Head of caudate nucleus (tissue), 42 donors: ENCODE measurements at regions not wholly inside any gene's neighbourhood (a gene's known extent, or its start where the extent isn't known, plus 50 kb on each side); places are given as distances from the start of the nearest gene placed in this dataset.
"Not testable (repeated sequence)": the region's sequence is repeated elsewhere in the genome, so short reads cannot be mapped to it uniquely, and the experiment has no call there.

ENCODE experiments used
- DNase-seq, 42 donors: peaks; one replicate each; pipeline versions ENCODE4 v3.0.0 to v3.0.0-alpha.2; 2020 to 2021; ENCODE audit warnings: mixed read lengths in 7 of 42
- intact Hi-C: fragments of 100-400 bp; cut with DNase I; formaldehyde crosslinking; loops from one replicate; pipeline ENCODE4 v1.15.0; 2022

DNA sequence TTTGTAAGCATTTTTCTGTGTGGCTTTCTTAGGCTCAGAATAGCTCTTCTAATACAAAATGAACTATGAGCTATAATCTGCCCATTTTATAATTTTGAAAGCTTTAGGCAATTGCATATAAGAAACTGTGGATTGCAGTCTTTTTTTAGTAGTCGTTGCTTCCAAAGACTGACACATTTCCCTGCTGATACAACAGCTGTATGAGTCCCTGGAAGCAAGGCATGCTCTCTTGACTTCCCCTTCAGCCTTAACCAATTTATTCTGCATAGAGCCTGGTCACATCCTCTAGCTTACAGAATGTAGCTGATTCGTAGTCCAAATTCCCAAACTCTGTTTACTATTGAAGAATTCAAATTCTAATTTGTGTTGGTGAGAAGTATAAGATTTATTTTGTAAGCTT is 155.3 kb upstream of the EYA4 start:
- intact Hi-C loops = no loop called here
- no peak for DNase-seq

DNA sequence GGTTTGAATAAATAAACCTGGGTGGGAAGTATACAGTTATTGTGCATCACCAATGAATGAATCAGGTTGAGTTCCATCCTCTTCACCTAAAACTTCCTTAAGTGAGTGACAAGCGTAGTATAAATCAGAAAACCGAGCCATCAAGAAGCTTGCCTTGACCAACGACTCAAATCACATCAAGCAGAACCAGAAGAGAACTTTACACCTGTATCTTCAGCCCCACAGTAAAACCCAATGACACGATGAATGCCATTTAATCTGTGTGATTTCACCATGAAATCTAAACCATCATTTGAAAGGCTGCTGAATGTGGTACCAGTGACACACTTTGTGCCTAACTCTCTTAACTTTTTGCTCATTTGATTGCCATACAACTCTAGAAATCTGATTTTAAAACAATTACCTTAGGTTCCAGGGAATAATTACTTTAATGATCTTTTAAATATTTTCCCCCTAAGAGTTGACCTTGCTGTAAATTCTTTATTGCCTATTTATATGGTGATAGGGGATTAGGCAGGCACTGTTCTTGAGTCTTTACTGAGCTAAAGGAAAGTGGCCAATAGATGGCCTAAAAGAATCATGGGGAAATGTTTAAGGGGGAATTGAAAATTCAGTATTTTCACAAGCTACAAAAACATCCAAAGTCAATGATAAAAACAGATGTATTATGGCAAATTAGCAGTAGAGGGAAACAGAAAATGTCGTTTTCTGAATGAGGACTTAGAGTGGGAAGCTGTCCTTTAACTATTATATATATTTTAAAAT is 152.0 kb upstream of the EYA4 start:
- no peak for DNase-seq
- intact Hi-C loops = no loop called here

DNA sequence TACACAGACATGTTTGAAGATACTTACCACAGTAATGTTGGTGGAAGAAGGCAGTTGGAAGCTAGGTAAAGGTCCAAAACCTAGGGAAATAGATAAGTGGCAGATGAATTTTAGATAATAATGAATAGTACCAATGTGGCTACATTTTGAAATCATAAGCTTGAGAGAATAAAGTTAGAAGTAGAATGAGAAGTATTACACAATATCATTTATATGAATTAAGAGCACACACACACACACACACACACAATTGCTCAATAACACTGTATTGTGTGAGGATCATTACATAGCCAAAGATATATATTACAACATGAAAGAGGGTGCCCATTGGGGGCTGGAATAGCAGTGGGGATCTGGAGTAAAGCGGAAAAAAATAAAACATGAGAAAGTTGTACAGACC is 149.0 kb upstream of the EYA4 start:
- DNase-seq = no peak
- intact Hi-C loops = no loop called here

DNA sequence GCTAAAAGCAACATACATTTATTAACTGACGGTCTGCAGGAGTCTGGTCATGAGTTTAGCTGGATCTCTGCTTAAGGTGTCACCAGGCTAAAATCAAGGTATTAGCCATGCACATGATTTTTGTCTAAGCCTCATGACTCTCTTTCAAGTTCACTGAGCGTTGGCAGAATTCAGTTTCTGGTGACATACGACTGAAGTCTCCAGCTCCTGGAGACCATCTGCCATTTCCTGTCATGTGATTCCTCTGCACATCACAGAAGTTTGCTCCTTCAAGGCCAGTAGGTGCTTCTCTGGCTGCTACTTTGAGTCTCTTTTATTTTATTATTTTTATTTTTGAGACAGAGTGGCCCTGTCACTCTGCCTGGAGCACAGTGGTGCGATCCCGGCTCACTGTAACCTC is 148.4 kb upstream of the EYA4 start:
- intact Hi-C loops = no loop called here
- DNase-seq = no peak

DNA sequence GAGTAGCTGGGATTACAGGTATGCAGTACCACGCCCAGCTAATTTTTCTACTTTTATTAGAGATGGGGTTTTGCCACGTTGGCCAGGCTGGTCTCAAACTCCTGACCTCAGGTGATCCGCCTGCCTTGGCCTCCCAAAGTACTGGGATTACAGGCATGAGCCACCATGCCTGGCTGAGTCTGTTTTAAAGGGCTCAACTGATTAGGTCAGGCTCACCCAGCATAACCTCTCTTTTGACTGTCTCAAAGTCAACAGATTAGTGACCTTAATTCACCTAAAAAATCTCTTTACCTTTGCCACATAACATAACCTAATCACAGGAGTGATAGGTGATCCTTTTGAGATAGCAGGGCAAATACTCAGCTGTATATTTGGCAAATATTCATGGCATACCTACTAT is 147.9 kb upstream of the EYA4 start:
- DNase-seq, intact Hi-C loops: not testable (repeated sequence)

DNA sequence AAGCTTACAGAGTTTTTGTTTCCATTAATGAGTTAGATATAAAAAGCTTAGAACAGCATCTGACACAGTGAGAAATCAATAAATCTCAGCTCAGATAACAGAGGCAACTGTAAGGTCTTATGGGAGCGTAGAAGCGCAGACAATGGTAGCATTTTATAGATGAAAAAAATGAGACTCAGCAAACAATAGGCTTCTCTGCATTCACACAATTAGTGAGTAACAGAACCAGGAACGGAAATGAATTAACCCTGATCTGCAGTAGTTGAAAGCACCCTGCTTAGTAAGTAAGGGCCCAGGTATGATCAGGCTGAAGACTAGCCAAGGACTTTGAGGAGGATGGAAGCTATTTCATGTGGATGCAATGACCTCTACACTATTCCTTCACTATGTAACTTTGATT is 147.2 kb upstream of the EYA4 start:
- DNase-seq = peak in 6 of 42 donors; percentile 4 to 67 (median 39)

DNA sequence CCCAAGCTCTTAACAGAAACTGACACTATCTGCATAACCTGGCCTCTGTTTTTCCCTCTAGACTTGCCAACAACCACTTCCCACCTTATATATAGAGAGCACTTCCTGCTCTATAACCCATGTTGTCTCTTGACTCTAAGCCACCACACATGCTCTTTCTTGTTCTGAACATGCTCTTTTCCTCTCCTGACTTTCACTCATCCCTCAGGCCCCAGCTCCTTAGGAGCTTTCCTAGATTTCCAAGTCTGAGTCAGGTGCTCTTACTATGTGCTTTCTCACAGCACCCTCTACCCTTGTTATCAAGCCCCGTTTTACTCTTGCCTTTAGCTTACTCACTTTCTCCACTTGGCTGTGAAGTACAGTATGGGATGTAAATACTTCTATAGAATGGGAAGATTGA is 143.9 kb upstream of the EYA4 start:
- DNase-seq = no peak
- intact Hi-C loops = no loop called here

More for the DNA sequence above, 147.2 kb upstream of the EYA4 start:
- intact Hi-C loops = no loop called here

DNA sequence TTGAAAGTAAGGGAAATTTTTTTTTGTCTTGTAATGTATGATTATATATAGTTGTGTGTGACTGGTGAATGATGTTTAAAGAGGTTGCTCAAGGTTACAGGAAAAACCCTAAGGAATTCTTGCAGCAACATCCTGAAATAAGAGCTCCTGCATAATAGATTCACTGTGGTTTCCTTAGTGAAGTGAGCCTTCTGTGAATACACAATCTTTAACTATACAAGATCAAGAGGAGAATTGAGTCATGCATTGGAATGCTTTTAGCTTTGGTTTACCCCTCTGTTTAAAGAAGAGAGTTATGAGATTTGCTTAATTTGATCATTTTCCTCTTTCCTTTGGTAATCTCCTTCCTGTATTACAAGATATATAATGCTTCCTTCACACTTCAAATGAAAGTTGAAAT is 141.6 kb upstream of the EYA4 start:
- intact Hi-C loops = no loop called here
- no peak for DNase-seq

DNA sequence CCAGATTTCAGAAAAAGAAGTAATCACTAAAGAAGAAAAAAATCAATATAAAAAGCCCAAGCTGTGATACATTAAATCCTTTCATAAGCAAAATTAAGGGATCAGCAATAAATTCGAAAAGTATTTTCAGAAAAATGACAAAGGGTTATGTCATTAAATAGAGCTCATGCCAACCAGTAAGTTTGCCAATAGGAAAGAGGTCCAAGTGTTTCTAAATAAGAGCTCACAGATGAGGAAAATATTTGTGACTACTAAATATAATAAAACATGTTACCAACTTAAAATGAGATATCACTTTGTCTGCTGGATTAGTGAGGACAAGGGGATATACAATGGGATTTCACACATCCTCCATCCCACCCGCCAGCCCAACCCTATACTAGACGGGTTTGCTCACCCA is 140.3 kb upstream of the EYA4 start:
- intact Hi-C loops = no loop called here
- DNase-seq = no peak

DNA sequence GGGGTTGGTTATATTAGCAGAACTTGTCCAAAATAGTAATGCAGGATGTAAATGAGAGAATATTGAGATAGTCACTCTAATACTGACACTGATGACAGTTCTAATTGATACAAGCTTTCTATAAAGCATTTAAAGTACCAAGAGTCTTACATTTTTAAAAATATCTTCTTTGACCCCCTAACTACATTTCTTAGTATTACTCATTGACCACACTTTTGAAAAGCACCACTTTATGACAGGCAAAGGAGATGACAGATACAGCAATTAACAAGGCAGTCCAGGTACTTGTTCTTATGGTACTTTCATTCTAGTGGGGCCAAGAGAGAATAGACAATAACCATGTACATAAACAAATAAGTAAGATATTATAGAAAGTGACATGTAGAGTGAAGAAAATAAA is 139.4 kb upstream of the EYA4 start:
- intact Hi-C loops = no loop called here
- no peak for DNase-seq

DNA sequence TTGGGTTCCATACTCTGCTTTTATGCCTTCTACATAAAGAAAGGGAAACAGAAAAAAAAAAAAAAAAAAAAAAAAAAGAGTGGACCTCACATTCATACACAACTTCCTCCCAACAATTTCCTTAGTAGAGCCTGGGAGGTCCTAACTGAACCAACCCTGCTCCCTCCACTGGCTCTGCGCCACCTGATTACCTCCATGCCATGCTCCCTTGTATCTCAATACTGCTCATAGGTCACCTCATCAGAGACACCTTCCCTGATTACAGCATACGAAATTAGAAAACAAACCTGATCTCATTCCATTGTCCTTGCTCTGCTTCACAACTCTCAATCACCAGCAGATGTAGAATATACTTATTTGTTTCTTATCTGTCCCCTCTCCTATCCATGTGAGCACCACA is 134.2 kb upstream of the EYA4 start:
- intact Hi-C loops = no loop called here
- DNase-seq = no peak

DNA sequence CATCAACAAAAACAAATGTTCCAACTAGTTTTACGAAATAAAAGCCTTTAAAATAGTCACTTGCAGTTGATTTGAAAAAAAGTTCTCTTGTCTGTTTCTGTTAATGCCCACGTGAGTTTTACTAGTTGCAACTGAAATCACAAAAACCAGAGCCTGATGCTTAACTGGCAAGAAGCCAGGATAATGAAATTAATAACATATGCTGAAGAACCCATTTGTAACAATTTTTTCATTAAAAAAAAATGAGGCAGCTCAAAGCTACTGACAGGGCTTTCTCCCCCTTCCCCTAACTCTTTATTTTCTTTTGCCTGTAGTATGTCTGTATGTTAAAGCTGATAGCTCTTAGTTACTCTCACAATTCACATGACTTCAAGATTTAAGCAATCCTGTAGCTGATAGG is 132.7 kb upstream of the EYA4 start:
- no peak for DNase-seq
- intact Hi-C loops = no loop called here

DNA sequence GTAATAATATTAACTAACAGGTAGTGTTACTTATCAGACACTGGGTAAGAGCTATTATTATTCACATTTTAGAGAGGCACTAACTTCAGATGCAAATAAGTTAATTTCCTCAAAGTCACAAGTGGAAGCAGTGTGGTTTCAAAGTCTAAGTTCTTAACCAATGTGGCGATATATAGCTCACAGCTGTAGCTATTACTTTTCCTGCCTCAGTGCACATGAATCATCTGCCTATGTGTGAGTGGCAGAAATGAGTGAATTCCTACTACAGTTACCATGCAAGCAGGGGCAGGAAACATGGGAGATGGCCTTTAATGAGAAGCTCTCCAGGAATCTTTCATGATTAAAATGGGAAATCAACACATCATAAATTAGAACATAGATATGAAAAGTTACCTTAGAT is 126.2 kb upstream of the EYA4 start:
- intact Hi-C loops = no loop called here
- no peak for DNase-seq

DNA sequence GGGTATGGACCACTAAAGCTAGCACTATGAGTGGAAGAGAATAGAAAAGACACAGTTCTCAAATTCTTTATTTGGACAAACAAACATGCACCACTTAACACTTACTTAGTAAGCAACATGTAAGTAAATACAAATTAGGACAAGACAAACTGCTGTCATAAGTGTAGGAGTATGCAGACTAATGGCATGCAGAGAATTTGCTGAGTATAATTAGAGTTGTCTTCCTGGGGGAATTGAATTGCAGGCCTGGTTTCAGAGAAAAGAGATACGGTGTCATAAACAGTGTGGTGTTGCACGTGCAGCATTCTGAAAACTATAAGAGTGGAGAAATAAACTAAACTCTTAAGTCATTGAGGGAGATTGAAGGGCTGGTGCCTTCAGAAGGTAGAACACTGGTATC is 125.2 kb upstream of the EYA4 start:
- no peak for DNase-seq

DNA sequence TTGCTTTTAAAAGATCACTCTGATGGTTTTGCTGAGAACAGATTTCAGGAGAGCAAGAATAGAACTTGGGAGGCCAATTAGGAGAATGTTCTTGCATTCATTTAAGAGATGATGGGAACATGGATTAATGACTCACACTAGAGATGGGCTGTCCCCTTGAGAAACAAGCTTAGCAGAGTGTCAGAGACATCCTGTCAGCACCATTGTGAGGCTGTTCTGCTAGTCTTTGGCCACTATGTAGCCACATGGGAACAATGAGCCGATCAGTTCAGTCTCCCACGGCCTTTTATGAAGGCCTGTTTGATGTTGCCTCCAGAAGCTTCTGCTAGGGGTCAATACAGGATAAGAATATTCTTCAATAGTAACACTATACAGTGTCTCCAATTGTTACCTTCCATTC is 113.0 kb upstream of the EYA4 start:
- DNase-seq = no peak
- intact Hi-C loops = no loop called here

More for the DNA sequence above, 125.2 kb upstream of the EYA4 start:
- intact Hi-C loops = no loop called here

DNA sequence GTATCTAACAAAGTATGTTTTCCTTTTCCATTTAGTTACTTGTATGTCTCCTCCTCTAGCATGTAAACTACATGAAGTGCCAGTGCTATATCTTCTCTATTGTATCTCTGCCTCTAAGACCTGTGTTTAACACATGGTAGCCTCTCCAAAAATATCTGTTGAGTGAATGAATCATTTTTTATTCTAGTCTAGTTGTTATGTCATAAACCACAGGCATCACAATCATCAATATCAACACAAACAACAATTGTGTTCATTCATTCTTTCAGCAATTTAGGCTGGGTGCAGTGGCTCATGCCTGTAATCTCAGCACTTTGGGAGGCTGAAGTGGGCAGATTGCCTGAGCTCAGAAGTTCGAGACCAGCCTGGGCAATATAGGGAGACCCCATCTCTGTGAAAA is 111.6 kb upstream of the EYA4 start:
- DNase-seq = no peak
- intact Hi-C loops = no loop called here

DNA sequence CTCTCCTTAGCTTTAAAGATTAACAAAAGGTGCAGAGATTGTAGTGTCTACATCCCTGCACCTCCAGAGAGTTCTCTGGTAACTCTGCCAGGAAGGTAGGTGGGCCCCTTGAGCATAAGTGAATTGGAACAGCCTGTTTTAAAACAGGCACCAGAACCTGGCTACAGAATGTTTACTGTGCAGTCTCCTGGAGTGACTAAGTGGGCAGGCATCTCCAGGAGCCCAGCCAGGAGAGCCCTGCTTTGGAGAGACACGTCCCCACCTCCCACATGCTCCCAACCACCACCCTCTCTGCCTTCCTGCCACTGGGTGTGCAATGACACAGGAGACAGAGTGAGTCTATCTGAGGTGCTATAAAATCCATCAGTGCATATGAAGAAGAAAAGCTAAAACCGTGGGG is 110.3 kb upstream of the EYA4 start:
- intact Hi-C loops = no loop called here
- DNase-seq = peak in 1 of 42 donors; percentile 18

DNA sequence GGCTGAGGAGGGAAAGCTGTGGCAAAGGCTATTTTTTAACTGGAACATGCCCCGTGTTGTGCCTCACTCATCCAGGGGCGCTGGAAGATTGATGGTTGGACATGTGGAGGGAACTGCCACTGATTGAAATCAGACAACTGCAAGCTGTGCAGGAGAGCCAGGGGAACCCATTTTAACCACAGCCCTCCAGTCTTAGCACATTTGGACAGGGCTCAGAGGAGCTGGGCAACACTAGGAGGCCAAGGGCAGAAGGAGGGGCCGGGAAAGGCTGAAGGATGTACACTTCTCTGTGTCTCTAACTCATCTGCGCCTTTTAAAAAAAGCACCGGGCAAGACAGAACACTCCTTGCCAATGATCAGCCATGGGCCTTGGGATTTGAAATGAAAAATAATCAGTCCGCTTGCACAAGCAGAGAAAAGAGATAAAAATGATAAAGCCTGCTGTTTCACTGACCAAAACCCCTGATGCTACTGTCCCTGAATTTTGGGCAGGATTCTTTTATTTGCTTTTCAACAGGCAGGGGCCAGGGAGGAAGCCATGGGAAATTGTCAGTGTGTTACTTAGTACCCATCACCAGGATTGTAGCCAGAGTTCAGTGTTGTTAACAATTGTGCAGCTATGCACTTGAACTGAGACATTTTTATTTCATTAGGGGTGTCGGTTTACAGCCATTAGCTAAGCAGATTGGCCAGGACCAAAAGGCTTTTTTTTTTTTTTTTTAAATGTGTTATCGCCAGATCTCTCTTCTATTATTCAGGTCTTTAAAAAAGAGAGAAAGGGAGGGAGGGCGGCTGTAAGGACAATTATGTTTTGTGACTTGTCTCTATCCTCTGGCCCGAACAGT is 109.3 kb upstream of the EYA4 start:
- DNase-seq = no peak
- intact Hi-C loops = no loop called here

DNA sequence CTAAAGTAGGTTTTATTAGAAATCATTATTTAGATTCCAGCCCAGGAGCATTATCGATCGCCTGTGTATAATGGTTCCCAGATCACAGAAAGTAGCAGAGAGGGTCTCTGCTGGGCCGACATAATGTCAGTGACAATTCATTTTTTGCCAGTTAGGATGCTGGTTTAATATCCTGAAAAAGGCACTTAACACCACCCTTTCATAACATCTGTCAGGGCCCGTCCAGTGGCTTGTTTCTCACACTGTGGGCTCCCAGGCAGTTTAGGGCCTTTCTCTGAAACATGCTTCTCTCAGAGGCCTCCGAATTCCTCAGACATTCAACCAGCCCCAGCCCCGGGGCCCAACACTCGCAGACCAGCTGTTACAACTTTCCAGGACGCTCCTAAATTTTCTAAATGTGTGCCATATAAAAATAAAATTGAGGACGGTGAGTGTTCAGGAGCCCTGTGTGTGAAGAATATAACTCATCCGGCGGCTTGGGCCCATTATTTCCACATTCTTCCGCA is 108.6 kb upstream of the EYA4 start:
- no peak for DNase-seq
- intact Hi-C loops = no loop called here

DNA sequence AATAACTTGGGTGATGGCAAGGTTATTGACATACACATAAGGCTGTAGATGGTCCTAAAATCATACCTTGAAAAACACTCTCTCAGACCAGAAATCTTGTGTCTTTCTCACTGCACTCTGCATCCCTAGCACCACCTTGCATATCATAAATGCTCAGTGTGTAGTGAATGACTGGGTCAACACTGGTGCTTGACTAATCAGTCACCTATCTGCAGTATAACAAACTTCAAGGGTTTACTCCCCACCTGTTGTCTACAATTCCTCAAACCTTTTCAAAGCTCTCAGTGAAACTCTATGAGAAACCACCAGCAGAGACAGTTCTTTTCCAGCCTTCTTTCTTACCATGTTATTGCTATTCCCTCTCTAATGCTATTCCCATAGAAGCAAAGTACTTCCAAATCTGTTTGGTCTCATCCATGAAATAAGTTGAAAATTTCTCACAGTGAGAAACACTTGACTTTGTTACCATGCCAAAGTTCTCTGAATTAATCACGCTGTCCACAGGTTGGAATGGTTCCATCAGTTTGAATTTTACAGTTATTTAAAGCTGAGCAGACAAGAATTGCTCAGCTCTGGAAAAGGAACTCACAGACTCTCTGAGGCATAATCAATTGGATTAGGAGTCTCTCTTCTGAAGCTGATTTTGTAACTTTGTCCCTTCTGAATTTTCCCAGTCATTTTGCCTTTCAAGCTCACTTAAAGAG is 104.8 kb upstream of the EYA4 start:
- DNase-seq = no peak
- intact Hi-C loops = no loop called here
